Fibroblast of lung (primary cell): ENCODE measurements at regions not wholly inside any gene's neighbourhood (a gene's known extent, or its start where the extent isn't known, plus 50 kb on each side); places are given as distances from the start of the nearest gene placed in this dataset.

Source experiments
- DNase-seq, 2 donors: peaks; one replicate each; pipeline versions ENCODE4 v3.0.0 to v3.0.0-alpha.2; 2010; ENCODE audit warnings: low read depth in 2 of 2
- H2AFZ ChIP-seq: 2 replicates; pipeline ENCODE4 v1.5.1; 2012; ENCODE audit warnings: low read length, control low read depth, inconsistent platforms
- H3K27ac ChIP-seq: 2 replicates; pipeline ENCODE4 v1.5.1; 2011; ENCODE audit warnings: low read length, control low read depth; ENCODE audit not compliant: insufficient read depth
- H3K27me3 ChIP-seq: 2 replicates; pipeline ENCODE4 v1.5.1; 2011; ENCODE audit warnings: mild to moderate bottlenecking, low read length; ENCODE audit not compliant: control insufficient read depth, insufficient read depth
- H3K36me3 ChIP-seq: 2 replicates; pipeline ENCODE4 v1.5.1; 2011; ENCODE audit warnings: low read length; ENCODE audit not compliant: control insufficient read depth, insufficient read depth
- H3K4me1 ChIP-seq: 2 replicates; pipeline ENCODE4 v1.5.1; 2011; ENCODE audit warnings: low read length; ENCODE audit not compliant: control insufficient read depth, insufficient read depth; ENCODE audit errors: extremely low read depth
- H3K4me2 ChIP-seq: 2 replicates; pipeline ENCODE4 v1.5.1; 2011; ENCODE audit warnings: low read length, control low read depth; ENCODE audit not compliant: insufficient read depth; ENCODE audit errors: extremely low read depth
- H3K4me3 ChIP-seq, 4 experiments: fragments of 200-600 bp in 1 of 4; sonication (generic) in 1 of 4; replicated peaks in 1 of 4; 2 replicates each; pipeline ENCODE4 v1.5.1; 2011 to 2016; ENCODE audit warnings: low read length in 4 of 4, low read depth in 3 of 4, mild to moderate bottlenecking in 3 of 4, control low read depth in 2 of 4, inconsistent platforms in 1 of 4, mixed read lengths in 1 of 4; ENCODE audit not compliant: insufficient read depth in 1 of 4; ENCODE audit errors: control extremely low read depth in 1 of 4
- H3K79me2 ChIP-seq: 2 replicates; pipeline ENCODE4 v1.5.1; 2012; ENCODE audit warnings: mild to moderate bottlenecking, low read length, inconsistent platforms; ENCODE audit not compliant: control insufficient read depth, insufficient read depth
- H3K9ac ChIP-seq: 2 replicates; pipeline ENCODE4 v1.5.1; 2011; ENCODE audit warnings: mild to moderate bottlenecking, low read length, control low read depth; ENCODE audit not compliant: insufficient read depth
- H3K9me3 ChIP-seq: 2 replicates; pipeline ENCODE4 v1.5.1; 2012; ENCODE audit warnings: low read depth, low read length; ENCODE audit not compliant: control insufficient read depth, insufficient read depth
- H4K20me1 ChIP-seq: 2 replicates; pipeline ENCODE4 v1.5.1; 2011; ENCODE audit warnings: low read length; ENCODE audit not compliant: control insufficient read depth, insufficient read depth; ENCODE audit errors: extremely low read depth
- EZH2 ChIP-seq: IDR thresholded peaks from 2 replicates; pipeline ENCODE4 v1.5.1; 2012; ENCODE audit warnings: low read length, control low read depth, mild to moderate bottlenecking; ENCODE audit errors: missing control alignments
- TF ChIP-seq, protein P1 (sequence below), 2 donors: IDR thresholded peaks in 1 of 2; conservative IDR thresholded peaks in 1 of 2; 1 replicate in 1 of 2; 2 replicates in 1 of 2; pipeline ENCODE4 v1.5.1; 2011 to 2012; ENCODE audit warnings: low read length in 2 of 2, control low read depth in 1 of 2, inconsistent platforms in 1 of 2, low read depth in 1 of 2, mild to moderate bottlenecking in 1 of 2

DNA sequence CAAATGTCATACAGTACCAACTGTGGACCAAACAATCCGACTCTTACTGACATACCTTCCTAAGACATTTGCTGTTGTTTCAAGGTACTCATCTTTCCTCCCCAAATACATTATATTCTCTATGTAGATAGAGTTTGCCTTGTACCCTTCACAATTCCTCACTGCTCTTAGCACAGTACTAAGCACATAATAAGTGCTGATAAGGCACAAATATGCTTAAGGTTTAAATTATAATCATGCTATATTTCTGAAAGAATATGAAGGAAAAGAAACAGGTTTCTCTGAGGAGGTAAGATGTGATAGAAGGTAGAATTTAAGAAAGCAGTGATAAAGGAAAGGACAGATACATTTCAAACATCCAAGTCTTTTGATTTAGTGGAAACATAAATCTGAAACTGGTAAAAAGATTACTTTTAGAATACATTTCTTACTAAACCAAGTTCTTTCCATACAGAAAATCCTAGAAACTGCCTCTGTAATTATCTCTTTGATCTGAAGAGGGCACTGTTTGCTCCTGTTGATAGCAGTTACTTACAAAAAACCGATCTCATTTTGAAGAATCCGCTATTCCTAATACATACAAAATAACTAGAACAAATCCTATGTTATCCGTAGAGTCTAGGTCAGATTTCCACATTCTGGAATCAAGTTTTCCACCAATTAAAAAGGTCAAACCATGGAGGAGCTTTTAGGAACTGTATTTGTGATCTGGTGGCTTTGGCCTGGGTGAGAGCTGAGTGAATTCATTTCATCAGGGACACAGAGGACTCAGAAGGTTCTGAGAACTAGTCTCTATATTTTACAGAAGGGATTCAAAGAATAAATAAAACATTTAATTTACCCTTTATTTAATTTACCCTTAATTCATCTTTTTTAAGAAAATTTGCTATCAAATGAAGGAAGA lies 311.9 kb downstream of the DAD1 start:
- no peaks in the 10 kb centered on the region for H4K20me1 ChIP-seq
- H3K9me3 ChIP-seq = no peaks in the 10 kb centered on the region
- peaks cover 7% of the 10 kb centered on the region for H3K27me3 ChIP-seq
- H3K9ac ChIP-seq = no peak overlapping the region
- H3K4me1 ChIP-seq = no peaks in the 10 kb centered on the region
- no peak overlapping the region for H3K4me3 ChIP-seq
- no peak overlapping the region for H3K27ac ChIP-seq
- H3K4me2 ChIP-seq = no peak overlapping the region
- no peak overlapping the region for H2AFZ ChIP-seq
- DNase-seq = peak; percentile 14 to 29
- TF ChIP-seq, protein P1, sequence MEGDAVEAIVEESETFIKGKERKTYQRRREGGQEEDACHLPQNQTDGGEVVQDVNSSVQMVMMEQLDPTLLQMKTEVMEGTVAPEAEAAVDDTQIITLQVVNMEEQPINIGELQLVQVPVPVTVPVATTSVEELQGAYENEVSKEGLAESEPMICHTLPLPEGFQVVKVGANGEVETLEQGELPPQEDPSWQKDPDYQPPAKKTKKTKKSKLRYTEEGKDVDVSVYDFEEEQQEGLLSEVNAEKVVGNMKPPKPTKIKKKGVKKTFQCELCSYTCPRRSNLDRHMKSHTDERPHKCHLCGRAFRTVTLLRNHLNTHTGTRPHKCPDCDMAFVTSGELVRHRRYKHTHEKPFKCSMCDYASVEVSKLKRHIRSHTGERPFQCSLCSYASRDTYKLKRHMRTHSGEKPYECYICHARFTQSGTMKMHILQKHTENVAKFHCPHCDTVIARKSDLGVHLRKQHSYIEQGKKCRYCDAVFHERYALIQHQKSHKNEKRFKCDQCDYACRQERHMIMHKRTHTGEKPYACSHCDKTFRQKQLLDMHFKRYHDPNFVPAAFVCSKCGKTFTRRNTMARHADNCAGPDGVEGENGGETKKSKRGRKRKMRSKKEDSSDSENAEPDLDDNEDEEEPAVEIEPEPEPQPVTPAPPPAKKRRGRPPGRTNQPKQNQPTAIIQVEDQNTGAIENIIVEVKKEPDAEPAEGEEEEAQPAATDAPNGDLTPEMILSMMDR (conservative IDR thresholded peaks at IDR 0.05 in 1 of 2, IDR thresholded peaks at IDR 0.05 in 1 of 2; ENCODE audit: low read depth in 1 of 2, low read length in 2 of 2) = peak; percentile 42 to 69
- no peak for TF ChIP-seq EZH2
- no peaks in the 10 kb centered on the region for H3K36me3 ChIP-seq
- H3K79me2 ChIP-seq = no peaks in the 10 kb centered on the region

DNA sequence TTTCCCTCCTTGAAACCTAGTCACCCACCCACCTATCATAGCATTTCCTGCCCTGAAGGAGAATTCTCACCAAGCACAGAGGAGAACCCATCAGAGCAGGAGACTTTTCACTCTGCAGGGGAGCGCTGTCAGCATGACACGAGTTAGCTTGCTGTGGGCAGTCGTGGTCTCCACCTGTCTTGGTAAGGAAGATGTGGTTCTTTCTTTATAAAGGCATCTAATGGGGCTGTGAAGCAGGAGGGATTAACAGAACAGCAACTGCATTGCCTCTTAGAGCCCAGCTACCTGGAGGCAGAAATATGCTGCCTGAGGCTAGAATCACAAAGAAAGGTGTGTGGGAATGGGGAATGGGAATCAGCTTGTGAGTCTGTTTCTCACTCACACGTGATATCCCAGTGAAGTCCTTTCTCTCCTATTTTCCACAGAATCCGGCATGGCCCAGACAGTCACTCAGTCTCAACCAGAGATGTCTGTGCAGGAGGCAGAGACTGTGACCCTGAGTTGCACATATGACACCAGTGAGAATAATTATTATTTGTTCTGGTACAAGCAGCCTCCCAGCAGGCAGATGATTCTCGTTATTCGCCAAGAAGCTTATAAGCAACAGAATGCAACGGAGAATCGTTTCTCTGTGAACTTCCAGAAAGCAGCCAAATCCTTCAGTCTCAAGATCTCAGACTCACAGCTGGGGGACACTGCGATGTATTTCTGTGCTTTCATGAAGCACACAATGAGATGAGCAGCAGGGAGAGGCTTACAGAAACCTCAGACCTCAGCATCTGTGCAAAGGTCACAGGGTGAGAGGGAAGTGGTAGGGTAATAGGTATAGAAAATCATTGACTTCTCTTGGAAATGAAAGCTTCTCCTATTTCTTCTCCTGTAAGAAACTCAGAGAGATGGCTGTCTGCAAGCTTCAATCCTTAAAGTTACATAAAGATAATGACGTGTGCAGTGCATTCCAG lies 316.9 kb downstream of the DAD1 start:
- TF ChIP-seq, protein P1 (conservative IDR thresholded peaks at IDR 0.05 in 1 of 2, IDR thresholded peaks at IDR 0.05 in 1 of 2; ENCODE audit: low read depth in 1 of 2, low read length in 2 of 2) = no peak
- TF ChIP-seq EZH2 = no peak
- Histone ChIP-seq H3K4me3 (no peak overlapping the region), H3K27me3 (no peaks in the 10 kb centered on the region), H3K9ac (no peak overlapping the region), H4K20me1 (no peaks in the 10 kb centered on the region), H3K9me3 (no peaks in the 10 kb centered on the region), H3K79me2 (no peaks in the 10 kb centered on the region), H3K27ac (no peak overlapping the region), H2AFZ (no peak overlapping the region), H3K4me1 (no peaks in the 10 kb centered on the region), H3K36me3 (no peaks in the 10 kb centered on the region), H3K4me2 (no peak overlapping the region)
- DNase-seq = no peak

DNA sequence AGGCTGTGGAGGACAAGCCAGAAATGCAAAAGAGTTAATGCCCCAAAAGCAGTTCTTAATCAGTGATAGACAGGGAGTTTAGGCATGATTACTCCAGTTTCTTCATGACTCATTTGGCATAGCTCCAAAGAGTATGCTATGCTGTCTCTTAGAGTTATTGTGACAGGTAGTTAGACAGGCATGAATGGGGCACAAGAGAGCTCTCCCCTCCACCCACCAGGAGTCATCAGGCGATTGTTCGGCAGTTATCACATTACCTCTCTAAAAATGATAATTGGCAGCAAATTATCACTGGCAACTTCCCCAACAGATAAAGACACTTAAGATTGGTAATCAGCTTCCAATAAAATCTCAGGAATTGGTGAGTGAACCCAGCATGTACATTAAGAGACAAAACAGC lies 320.1 kb downstream of the DAD1 start:
- Histone ChIP-seq H3K36me3 (no peaks in the 10 kb centered on the region), H3K79me2 (no peaks in the 10 kb centered on the region), H3K4me2 (no peak overlapping the region), H3K4me3 (no peak overlapping the region), H3K9me3 (no peaks in the 10 kb centered on the region), H2AFZ (no peak overlapping the region), H3K27ac (no peak overlapping the region), H4K20me1 (no peaks in the 10 kb centered on the region), H3K27me3 (no peaks in the 10 kb centered on the region), H3K4me1 (no peaks in the 10 kb centered on the region), H3K9ac (no peak overlapping the region)
- peak; percentile 7 to 63 for DNase-seq
- TF ChIP-seq, protein P1 (conservative IDR thresholded peaks at IDR 0.05 in 1 of 2, IDR thresholded peaks at IDR 0.05 in 1 of 2; ENCODE audit: low read depth in 1 of 2, low read length in 2 of 2) = no peak
- no peak for TF ChIP-seq EZH2
